ENCODE measurements at regions not wholly inside any gene's neighbourhood (a gene's known extent, or its start where the extent isn't known, plus 50 kb on each side); places are given as distances from the start of the nearest gene placed in this dataset.

- TF ChIP-seq EZH2 (IDR thresholded peaks at IDR 0.05; ENCODE audit: low read depth, low read length, severe bottlenecking), result no peak
Measured at GRCh38 chr12:118912697-118913270, 68.6 kb upstream of the SRRM4 start (continued).
